Suprapubic skin (tissue), 3 donors: ENCODE measurements at regions not wholly inside any gene's neighbourhood (a gene's known extent, or its start where the extent isn't known, plus 50 kb on each side); places are given as distances from the start of the nearest gene placed in this dataset.

Source experiments
- EP300 ChIP-seq: sonication (generic); formaldehyde crosslinking; IDR thresholded peaks from one replicate; pipeline ENCODE4 v1.6.1; 2017; ENCODE audit warnings: antibody characterized with exemption
- TF ChIP-seq, protein P1 (sequence below), 2 donors: fragments of 200-600 bp in 1 of 2; fragments of 450-650 bp in 1 of 2; sonication (generic) in 1 of 2; IDR thresholded peaks; one replicate each; pipeline ENCODE4 v1.5.1; 2016 to 2019; ENCODE audit warnings: antibody characterized with exemption in 2 of 2, mild to moderate bottlenecking in 1 of 2, moderate library complexity in 1 of 2

- TF ChIP-seq, protein P1, sequence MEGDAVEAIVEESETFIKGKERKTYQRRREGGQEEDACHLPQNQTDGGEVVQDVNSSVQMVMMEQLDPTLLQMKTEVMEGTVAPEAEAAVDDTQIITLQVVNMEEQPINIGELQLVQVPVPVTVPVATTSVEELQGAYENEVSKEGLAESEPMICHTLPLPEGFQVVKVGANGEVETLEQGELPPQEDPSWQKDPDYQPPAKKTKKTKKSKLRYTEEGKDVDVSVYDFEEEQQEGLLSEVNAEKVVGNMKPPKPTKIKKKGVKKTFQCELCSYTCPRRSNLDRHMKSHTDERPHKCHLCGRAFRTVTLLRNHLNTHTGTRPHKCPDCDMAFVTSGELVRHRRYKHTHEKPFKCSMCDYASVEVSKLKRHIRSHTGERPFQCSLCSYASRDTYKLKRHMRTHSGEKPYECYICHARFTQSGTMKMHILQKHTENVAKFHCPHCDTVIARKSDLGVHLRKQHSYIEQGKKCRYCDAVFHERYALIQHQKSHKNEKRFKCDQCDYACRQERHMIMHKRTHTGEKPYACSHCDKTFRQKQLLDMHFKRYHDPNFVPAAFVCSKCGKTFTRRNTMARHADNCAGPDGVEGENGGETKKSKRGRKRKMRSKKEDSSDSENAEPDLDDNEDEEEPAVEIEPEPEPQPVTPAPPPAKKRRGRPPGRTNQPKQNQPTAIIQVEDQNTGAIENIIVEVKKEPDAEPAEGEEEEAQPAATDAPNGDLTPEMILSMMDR (IDR thresholded peaks at IDR 0.05) = no peak
- no peak for TF ChIP-seq EP300
These were observed 95.5 kb upstream of the ATP8B1 start for GRCh38 chr18:57898506-57899124.
